ENCODE measurements at regions not wholly inside any gene's neighbourhood (a gene's known extent, or its start where the extent isn't known, plus 50 kb on each side); places are given as distances from the start of the nearest gene placed in this dataset.

DNA sequence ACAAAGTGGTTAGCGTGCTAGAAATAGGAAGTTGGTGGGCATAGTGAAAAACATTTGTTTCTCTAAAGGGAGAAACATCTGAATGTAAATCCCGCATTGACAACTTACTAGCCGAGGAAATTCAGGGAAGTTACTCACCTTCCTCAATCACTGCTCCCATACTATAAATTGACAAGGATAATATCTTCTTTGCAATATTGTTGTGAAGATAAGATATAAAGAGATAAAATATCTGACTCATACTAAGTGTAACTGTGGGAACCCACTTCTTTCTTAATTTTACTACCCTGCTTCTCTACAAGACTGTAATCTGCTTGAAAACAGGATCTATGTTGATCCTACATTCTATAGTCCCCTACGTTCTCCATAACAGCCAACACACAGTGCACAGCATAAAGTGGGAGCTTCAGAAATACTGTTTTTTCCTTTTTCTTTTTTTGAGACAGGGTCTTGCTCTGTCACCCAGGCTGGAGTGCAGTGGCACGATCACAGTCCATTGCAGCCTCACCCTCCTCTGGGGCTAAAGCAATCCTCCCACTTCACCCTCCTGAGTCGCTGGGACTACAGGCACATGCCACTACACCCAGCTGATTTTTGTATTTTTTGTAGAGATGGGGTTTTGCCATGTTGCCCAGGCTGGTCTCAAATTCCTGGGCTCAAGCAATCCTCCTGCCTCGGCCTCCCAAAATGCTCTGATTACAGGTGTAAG is 57.4 kb upstream of the C1orf21 start:
- DNase-seq, result no peak

GRCh38 chr1:184329962-184330868 is 56.6 kb upstream of the C1orf21 start:
- DNase-seq, result no peak

DNA sequence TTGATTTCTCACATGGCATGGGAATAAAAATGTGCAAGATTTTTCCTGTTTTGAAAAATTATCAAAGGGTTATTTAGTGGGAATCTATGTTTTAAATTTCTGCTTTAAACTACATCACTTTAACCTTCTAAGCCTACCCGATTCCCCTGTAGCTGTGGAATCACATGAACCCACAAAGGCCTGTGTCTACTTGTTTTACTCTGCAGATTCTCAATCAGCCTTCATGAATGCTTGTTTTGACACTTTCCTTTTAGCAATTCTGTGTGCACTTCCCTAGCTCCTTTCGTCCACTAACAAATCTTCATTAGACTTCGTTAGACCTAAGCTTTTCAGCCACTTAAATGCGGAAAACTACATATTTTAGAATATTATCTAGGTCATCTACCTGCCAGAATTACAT is 56.0 kb upstream of the C1orf21 start:
- no peak for DNase-seq

All from NCI-H2029 (cell line).